Peyer's patch (tissue), 4 donors: ENCODE measurements at regions not wholly inside any gene's neighbourhood (a gene's known extent, or its start where the extent isn't known, plus 50 kb on each side); places are given as distances from the start of the nearest gene placed in this dataset.

Experiments
- DNase-seq, 3 donors: peaks; one replicate each; pipeline ENCODE4 v3.0.0-alpha.2; 2017 to 2019
- H3K27ac ChIP-seq, 4 donors: fragments of 200-600 bp; sonication (generic); one replicate each; pipeline ENCODE4 v1.5.1; 2016 to 2019
- H3K27me3 ChIP-seq, 2 donors: fragments of 200-600 bp; sonication (generic); one replicate each; pipeline ENCODE4 v1.5.1; 2019
- H3K36me3 ChIP-seq, 3 donors: fragments of 200-600 bp; sonication (generic); one replicate each; pipeline ENCODE4 v1.5.1; 2016 to 2019
- H3K4me1 ChIP-seq, 4 donors: fragments of 200-600 bp; sonication (generic); one replicate each; pipeline ENCODE4 v1.5.1; 2016 to 2019
- H3K4me3 ChIP-seq, 4 donors: fragments of 200-600 bp; sonication (generic); 1 replicate in 3 of 4; 2 replicates in 1 of 4; pipeline ENCODE4 v1.5.1; 2016 to 2019; ENCODE audit warnings: mild to moderate bottlenecking in 1 of 4
- H3K9me3 ChIP-seq, 4 donors: fragments of 200-600 bp; sonication (generic); one replicate each; pipeline ENCODE4 v1.5.1; 2016 to 2019; ENCODE audit warnings: mild to moderate bottlenecking in 1 of 4
- CTCF ChIP-seq, 6 experiments: fragments of 450-650 bp in 4 of 6; fragments of 200-600 bp in 2 of 6; sonication (generic) in 1 of 6; IDR thresholded peaks; one replicate each; pipeline ENCODE4 v1.5.1; 2017 to 2019; ENCODE audit warnings: antibody characterized with exemption in 6 of 6, mild to moderate bottlenecking in 3 of 6, moderate library complexity in 1 of 6
- POLR2A ChIP-seq, 2 donors: fragments of 450-650 bp; IDR thresholded peaks; one replicate each; pipeline ENCODE4 v1.5.1; 2017; ENCODE audit warnings: antibody characterized with exemption in 2 of 2, mild to moderate bottlenecking in 2 of 2, moderate library complexity in 2 of 2

DNA sequence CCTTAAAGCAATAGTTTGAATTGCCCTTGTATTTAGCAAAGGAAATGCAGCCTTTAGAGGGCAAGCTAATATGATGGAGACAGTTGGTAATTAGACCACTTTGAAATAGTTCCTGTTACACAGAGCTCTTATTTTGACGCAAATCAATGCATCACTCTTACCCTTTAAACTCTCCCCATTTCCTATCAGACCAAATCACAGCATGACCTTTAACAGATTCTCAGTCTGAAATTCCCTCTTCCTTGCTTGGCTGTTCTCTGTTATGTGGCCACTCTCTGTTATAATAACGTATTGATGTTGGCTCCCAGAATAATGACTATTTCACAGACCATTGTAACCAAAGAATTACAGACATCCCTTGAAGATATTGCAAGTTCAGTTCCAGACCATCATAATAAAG is 66.9 kb upstream of the NGF start:
- DNase-seq, result no peak
- H3K27ac ChIP-seq, result no peak overlapping the region
- H3K4me3 ChIP-seq, result no peak overlapping the region
- TF ChIP-seq CTCF (IDR thresholded peaks at IDR 0.05) (no peak), POLR2A (IDR thresholded peaks at IDR 0.05) (no peak)
- H3K36me3 ChIP-seq, result no peaks in the 10 kb centered on the region
- no peaks in the 10 kb centered on the region for H3K27me3 ChIP-seq
- no peaks in the 10 kb centered on the region for H3K4me1 ChIP-seq
- H3K9me3 ChIP-seq, result no peaks in the 10 kb centered on the region

GRCh38 chr1:115402753-115403184 is 64.7 kb upstream of the NGF start:
- TF ChIP-seq CTCF (IDR thresholded peaks at IDR 0.05) (no peak), POLR2A (IDR thresholded peaks at IDR 0.05) (no peak)
- no peak overlapping the region for H3K27ac ChIP-seq
- DNase-seq, result no peak
- no peaks in the 10 kb centered on the region for H3K9me3 ChIP-seq
- H3K4me3 ChIP-seq, result no peak overlapping the region
- H3K36me3 ChIP-seq, result no peaks in the 10 kb centered on the region
- H3K27me3 ChIP-seq, result no peaks in the 10 kb centered on the region
- H3K4me1 ChIP-seq, result no peaks in the 10 kb centered on the region

DNA sequence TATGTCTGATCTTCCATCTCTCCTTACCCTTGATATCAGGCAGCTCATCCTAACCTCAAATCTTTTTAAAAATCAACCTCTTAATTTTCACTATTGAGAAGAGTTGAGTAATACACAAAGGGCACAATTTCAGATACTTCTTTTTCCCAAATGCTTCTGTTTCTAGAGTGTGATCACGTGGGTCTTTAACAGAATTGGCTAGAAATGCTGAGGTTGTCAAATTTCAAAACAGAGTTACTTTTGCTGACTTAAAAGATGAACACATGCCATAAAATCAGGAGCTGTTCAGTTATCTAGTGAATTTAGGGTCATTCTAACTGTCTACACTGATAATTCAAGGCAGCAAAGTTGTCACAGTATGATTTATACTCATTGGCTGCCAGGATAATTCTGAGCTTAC is 63.6 kb upstream of the NGF start:
- Histone ChIP-seq H3K36me3 (no peaks in the 10 kb centered on the region), H3K27ac (no peak overlapping the region), H3K4me1 (no peaks in the 10 kb centered on the region), H3K27me3 (no peaks in the 10 kb centered on the region), H3K4me3 (no peak overlapping the region), H3K9me3 (no peaks in the 10 kb centered on the region)
- DNase-seq, result no peak
- no peak for TF ChIP-seq CTCF (IDR thresholded peaks at IDR 0.05)
- no peak for TF ChIP-seq POLR2A (IDR thresholded peaks at IDR 0.05)

GRCh38 chr1:115400891-115401290 is 62.8 kb upstream of the NGF start:
- H3K9me3 ChIP-seq, result no peaks in the 10 kb centered on the region
- DNase-seq, result no peak
- H3K4me3 ChIP-seq, result no peak overlapping the region
- no peaks in the 10 kb centered on the region for H3K4me1 ChIP-seq
- H3K27me3 ChIP-seq, result no peaks in the 10 kb centered on the region
- H3K36me3 ChIP-seq, result no peaks in the 10 kb centered on the region
- no peak overlapping the region for H3K27ac ChIP-seq
- TF ChIP-seq POLR2A (IDR thresholded peaks at IDR 0.05), result no peak
- no peak for TF ChIP-seq CTCF (IDR thresholded peaks at IDR 0.05)

GRCh38 chr1:115400426-115400825 is 62.4 kb upstream of the NGF start:
- no peak for TF ChIP-seq POLR2A (IDR thresholded peaks at IDR 0.05)
- Histone ChIP-seq H3K36me3 (no peaks in the 10 kb centered on the region), H3K27ac (no peak overlapping the region), H3K4me3 (no peak overlapping the region), H3K9me3 (no peaks in the 10 kb centered on the region), H3K4me1 (no peaks in the 10 kb centered on the region), H3K27me3 (no peaks in the 10 kb centered on the region)
- no peak for DNase-seq

DNA sequence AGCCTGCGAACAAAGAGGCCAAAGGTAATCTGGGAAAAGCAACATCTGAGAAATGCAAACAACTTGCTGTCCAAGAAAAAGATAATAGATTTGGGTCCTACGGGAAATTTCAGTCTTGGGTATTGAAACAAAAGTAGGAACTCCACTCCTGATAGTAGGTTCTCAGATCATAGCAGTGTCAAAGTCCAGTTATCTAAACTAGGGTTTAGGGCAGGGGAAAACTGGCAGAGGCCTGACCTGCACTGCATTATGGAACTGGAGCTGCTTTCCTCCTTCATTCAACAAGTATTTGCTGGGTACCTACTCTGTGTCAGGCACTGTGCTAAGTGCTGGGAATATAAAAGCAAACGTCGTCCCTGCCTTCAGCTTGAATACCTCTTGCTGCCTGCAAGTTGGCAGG is 60.7 kb upstream of the NGF start:
- no peak overlapping the region for H3K27ac ChIP-seq
- no peaks in the 10 kb centered on the region for H3K36me3 ChIP-seq
- no peaks in the 10 kb centered on the region for H3K4me1 ChIP-seq
- H3K4me3 ChIP-seq, result no peak overlapping the region
- H3K27me3 ChIP-seq, result no peaks in the 10 kb centered on the region
- TF ChIP-seq POLR2A (IDR thresholded peaks at IDR 0.05), result no peak
- TF ChIP-seq CTCF (IDR thresholded peaks at IDR 0.05), result no peak
- DNase-seq, result no peak
- no peaks in the 10 kb centered on the region for H3K9me3 ChIP-seq
